ENCODE measurements at regions not wholly inside any gene's neighbourhood (a gene's known extent, or its start where the extent isn't known, plus 50 kb on each side); places are given as distances from the start of the nearest gene placed in this dataset.

DNA sequence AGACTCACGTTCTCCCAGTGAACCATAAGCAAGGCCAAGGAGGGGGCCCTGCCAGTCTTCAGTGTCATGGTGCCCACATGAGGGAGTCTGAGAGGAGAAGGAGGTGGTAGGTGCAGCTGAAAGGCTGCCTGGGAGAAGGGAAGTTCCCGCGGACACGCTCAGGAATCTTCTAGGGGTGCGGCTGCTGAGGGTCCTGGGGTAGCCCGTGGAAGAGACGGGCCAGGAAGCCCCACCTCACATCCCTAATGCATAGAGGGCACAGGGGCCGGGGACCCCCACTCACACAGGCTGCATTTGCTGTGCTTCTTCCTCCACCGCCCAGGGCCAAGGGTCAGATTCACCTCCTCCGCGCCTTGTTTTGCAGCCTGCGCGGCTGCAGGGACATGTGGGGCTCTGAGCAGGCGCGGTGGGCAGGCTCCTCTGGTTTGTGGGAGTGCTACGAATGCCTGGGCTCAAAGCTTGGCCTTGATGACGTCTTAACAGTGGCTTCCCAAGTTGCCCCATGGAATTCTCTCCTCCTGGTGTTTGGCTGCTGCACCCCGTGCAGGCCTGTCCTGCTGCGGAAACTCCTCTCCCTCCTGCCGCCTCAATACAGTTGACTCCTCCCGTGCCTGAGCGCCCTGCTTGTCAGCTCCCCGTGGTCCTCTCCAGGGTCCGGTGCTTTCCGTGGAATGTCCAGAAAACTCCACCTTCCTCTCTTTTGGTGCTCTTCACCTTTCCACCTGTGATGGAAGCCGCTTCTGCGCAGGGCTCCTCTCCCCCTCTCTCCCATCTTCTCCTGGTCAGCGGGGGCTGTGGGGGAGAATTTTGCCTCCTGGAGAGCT lies 95.7 kb downstream of the VAPA start:
- DNase-seq = no peak

DNA sequence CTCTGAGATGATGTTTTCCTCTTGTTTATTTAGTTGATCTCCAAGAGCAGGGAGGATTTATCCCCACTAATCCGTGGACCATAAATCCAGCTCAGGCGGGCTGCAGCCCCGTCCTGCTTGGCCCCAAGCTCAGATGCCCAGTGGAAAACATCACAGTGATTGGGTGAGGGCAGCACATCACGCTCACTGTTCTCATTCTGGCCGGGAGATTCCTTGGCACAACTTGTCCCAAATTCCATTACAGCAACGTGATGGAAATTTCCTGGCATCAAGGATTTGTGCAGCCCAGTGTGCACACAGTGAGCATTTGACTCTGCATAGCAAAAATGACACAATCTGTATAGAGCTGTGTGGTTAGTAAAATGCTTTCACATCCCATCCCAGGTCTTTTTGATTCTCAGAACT lies 96.8 kb downstream of the VAPA start:
- DNase-seq = no peak

DNA sequence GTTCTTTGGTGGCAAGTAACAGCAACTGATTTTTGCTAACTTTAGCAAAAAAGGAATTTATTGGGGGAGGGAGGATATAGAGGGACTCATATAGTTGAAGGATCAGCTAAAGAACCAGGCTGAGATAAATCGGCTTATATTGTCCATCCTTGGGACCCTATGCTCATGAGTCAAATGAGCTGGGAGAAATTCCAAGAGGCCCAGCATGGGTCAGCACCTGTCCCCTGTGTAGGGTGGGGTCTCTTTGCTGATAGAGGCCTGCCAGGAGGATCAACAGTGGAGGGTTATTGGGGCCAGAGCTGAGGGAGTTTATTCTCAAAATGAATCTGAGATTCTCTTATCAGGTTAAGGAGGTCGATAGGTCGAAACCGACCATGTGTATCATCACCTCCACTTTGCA lies 97.2 kb downstream of the VAPA start:
- DNase-seq = no peak

DNA sequence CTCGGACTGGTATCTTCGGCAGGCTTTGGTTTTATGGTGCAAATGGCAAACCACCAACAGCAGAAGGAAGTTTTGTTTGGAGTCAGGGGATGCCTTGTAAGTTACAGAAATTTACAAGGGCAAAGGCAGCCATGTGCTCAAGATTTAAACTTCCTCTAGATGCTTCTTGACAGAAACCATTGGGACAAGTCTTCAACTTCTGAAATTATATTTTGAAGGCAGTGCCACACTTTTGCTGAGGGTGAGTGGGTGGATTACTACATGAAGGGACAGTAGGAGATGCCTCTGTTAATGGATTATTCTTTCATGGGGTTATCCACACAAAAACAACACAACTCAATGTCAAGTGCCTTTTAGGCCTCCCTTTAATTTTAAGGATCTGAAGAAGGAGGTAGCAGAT lies 97.9 kb downstream of the VAPA start:
- no peak for DNase-seq

DNA sequence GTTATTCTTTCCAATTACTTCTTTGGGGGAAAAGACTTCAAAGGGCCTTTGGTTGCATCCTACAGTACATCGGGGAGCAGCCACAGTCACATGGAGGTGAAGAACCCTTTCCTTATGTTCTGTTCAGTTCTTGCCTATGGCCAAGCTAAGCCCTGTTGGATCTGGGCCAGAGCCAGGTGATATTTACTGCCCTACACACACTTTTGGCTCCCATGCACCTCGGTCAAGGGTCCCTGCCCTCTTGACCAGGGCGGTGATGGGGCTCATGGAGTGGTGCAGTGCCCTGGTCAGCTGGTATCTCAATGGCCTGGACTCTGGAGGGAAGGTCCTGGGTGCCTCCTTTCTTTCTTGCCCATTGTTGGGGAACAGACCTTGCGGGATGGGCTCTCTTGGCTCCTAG lies 98.7 kb downstream of the VAPA start:
- DNase-seq = no peak

DNA sequence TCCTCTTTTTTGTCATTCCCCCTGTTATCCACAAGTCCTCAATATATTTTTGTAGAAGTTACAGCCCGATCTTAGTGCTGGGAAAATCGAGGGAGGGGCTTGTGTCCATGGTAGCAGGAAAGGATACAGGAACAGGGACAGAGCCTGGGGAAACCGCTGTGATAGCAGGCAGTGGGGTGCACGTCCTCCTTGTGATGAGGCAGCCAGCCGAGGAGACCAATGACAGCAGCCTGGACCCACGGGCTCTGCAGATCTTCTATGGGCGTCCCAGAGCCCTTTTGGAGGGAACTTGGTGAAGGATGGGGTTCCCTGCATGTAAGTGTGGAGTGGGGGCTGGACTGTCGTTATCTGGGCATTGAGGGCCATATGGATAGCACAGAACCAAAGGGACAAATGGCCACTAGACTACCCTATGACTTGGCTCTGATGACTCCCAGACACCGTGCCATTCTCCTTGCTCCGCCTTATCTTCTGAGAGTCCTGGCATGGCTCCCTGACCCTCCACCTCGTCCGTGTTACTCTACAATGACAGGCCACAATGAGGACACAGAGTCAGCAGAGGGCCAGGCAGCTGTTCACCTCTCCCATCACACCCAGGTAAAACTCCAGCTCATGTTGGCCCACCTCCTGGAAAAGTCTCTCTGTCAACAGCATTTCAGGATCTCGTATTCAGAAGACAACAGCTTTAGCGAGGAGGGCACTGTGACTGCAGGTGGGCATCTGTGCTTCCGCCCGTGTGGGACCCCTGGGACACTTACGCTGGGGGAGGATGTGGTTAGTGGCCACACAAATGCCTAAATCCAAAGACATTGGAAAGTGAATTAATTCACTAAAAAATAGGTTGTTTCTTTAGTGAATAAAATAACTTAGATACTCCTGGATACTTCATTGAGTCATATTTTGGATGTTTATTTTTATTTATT lies 100.1 kb downstream of the VAPA start:
- no peak for DNase-seq

- no peak for DNase-seq
These were observed 101.5 kb downstream of the VAPA start for GRCh38 chr18:10015288-10015701.

GRCh38 chr18:10015941-10016819 lies 102.4 kb downstream of the VAPA start:
- DNase-seq = peak; percentile 88

GRCh38 chr18:10017043-10017442 lies 103.2 kb downstream of the VAPA start:
- no peak for DNase-seq

DNA sequence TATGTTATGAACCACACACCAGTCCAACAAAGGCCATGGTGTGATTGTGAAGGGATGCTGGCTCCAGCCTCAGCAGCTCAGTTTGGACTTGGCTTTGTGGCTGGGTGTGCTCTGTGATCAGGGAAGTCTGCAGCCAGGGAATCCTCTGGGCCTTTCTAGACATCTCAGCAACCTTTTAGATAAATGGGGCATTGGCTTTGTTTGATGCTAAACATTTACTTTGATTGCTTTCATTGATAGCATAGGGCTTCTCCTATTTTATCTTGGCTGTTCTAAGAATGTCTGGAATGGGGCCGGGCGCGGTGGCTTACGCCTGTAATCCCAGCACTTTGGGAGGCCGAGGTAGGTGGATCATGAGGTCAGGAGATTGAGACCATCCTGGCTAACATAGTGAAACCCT lies 104.5 kb downstream of the VAPA start:
- no peak for DNase-seq

DNA sequence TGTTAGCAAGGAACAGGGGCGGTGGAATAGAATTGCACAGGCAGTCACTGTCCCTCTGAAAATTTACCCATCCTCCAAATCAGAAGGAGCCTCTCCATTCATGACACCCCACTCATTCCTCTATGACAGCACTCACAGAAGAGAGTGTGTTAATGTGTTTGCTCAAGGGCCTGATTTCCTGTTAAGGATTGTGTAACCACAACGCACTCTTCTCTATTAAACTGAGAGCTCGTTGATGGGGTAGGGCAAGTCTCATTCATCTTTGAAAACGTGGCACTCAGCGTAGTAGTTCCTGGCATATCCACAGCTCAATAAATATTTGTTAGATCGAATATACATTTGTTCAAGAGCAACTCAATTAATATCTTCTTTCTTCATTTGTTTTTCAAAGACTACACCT lies 106.4 kb downstream of the VAPA start:
- DNase-seq = peak; percentile 97

- DNase-seq = no peak
These were observed 108.5 kb downstream of the VAPA start for GRCh38 chr18:10022365-10022764.

GRCh38 chr18:10023853-10024570 lies 110.2 kb downstream of the VAPA start:
- DNase-seq = peak; percentile 100

DNA sequence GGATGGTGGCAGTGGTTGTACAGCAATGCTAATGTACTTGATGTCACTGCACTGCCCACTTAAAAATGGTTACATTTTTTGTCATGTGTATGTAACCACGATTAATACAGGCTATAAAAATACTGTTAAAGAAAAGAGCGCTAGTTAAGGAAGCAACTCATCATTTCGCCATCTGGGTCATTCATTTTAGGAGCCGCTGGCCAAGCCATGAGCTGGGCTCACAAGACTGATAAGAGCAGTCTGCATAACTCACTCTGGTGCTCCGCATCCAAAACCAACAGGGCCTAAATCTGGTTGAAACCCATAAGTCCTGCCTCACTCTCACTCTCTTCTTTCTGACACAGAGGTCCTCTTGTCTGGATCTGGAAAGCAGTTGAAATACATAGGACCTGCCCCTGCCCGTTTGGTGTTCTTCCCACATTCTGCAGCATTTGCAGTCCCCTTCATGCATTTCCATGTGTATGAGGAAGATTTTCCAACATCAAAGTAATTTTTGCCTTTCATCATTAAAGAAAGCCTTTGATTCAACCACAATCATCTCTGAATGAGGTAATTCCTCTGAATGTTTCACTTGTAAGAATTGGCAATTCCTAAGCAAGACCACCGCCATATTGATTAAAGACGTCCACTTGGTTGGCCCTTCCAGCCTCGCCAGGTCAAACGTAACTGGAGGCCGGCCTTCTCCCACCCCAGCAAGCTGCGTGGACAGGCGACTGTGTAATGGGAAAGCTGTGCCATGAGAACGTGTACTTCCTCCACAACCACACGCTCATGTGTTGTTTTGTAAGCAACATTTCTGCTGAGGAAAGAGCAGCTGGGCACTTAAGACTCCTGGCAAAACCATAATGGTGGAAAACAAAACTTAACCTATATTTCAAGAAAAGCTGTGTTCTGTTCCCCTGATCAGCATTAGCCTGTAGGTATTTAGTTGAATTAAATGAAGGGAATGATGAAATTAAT lies 112.2 kb downstream of the VAPA start:
- DNase-seq = no peak

- DNase-seq = no peak
These were observed 113.2 kb downstream of the VAPA start for GRCh38 chr18:10027031-10027430.

- no peak for DNase-seq
These were observed 113.6 kb downstream of the VAPA start for GRCh38 chr18:10027461-10027860.

- no peak for DNase-seq
These were observed 115.9 kb downstream of the VAPA start for GRCh38 chr18:10029711-10030110.

DNA sequence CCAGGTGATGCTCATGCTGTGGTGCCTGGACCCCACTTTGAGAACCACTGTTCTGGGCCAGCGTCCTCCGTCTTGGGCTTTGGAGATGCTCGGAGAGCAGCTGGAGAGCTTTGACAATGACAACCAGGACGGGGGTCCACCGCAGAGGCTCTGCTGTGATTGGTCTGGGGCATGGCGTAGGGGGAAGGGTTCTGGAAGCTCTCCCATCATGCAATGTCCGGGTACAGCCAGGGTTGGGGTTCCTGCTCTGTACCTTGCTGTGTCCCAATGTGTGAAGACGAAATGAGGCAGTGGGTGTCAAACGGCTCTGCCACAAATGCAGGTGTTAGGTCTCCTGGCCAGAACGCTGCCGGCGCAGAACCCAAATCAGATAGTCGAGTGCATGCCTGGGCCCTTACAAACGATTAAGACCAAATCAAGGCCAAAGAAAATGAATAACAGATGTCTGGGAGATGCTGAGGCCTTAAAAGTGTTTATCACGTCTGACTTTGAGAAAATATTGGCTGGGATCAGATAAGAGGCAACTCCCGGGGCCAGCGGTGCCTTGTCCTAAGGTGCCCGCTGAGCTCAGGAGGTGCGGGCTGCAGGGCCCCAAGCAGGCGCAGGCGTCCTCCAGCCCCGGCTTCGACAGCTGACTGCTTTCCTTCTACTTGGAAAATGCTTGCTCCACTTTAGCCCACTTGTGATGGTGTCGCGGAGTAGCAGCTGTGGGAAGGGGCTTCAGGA lies 117.2 kb downstream of the VAPA start:
- DNase-seq = no peak

DNA sequence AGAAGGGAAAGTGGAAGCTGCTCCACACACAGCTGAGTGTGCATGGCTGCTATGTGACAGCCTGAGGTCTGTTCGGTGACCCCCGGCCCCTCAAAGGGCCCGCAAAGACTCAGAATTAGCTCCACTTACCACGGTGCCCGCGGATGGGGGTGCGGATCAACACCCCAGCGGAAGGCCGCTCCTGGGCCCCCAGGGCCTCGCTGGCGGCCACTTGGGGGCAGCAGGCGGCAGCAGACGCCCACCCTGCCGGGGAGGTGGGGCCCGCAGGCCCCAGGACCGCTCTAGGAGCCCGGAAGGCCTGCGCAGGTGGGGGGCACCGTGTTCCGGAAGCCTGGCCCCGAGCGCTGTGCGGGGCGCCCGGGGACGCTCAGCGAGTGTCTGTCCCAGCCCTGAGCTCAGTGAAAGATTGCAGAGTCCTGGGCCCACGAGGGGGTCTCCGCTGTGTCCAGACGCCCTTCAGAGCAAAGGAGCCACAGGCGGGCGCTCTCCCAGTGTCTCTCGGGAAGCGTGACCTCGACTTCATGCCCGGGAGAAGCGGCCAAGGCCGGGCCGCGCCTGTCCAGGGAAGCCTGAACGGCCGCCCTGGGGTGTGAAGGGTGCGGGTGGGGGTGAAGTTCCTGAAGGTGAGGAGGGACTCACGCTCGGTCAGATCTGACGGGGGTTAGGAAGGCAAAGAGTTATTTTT lies 118.7 kb downstream of the VAPA start:
- DNase-seq = no peak

DNA sequence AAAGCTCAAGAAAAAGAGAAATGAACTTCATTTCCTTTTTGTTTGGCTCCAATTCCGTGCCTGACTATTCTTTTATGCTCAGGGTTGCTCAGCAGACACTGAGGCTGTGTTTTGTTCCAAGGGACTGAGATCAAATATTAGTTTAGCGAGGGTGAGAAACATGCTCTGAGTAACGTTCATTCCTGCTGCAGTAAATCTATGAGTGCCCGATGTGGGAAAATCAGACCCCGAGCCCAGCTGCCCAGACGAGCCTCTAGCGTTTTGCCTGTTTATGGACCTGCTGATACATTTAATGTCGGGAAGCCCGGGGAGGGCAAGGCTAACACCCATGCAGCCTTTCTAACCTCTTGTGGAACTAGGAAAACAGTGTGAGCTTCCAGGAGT lies 119.2 kb downstream of the VAPA start:
- DNase-seq = no peak
